Neural cell (in vitro differentiated cells): ENCODE measurements at regions not wholly inside any gene's neighbourhood (a gene's known extent, or its start where the extent isn't known, plus 50 kb on each side); places are given as distances from the start of the nearest gene placed in this dataset.

Source experiments
- H2AFZ ChIP-seq: fragments of 200-600, 300-800 bp; sonication (generic), shearing (Covaris generic); 2 replicates; pipeline ENCODE4 v1.6.0; 2014; ENCODE audit warnings: low read depth, mild to moderate bottlenecking, antibody characterized with exemption, low read length, moderate library complexity
- H3F3A ChIP-seq: fragments of 200-600 bp; shearing (Covaris generic); 2 replicates; pipeline ENCODE4 v1.6.1; 2016; ENCODE audit warnings: mild to moderate bottlenecking, moderate library complexity, mixed read lengths, antibody characterized with exemption, low read length; ENCODE audit not compliant: insufficient read depth, poor library complexity, severe bottlenecking
- H3K27ac ChIP-seq: fragments of 200-600, 300-800 bp; sonication (generic), shearing (Covaris generic); 2 replicates; pipeline ENCODE4 v1.5.1; 2014; ENCODE audit warnings: mild to moderate bottlenecking, low read length, moderate library complexity
- H3K27me3 ChIP-seq: fragments of 300-800, 200-600 bp; sonication (generic), shearing (Covaris generic); 2 replicates; pipeline ENCODE4 v1.6.0; 2014; ENCODE audit warnings: mild to moderate bottlenecking, low read depth, low read length, moderate library complexity; ENCODE audit not compliant: insufficient read depth
- H3K36me3 ChIP-seq: fragments of 300-800, 200-600 bp; sonication (generic), shearing (Covaris generic); 2 replicates; pipeline ENCODE4 v1.5.1; 2014; ENCODE audit warnings: mild to moderate bottlenecking, antibody characterized with exemption, low read length, moderate library complexity; ENCODE audit not compliant: insufficient read depth
- H3K4me2 ChIP-seq: fragments of 300-800, 200-600 bp; sonication (generic), shearing (Covaris generic); 2 replicates; pipeline ENCODE4 v1.6.0; 2014; ENCODE audit warnings: mild to moderate bottlenecking, low read length
- H3K4me3 ChIP-seq: fragments of 300-800, 200-600 bp; sonication (generic), shearing (Covaris generic); 2 replicates; pipeline ENCODE4 v1.5.1; 2014; ENCODE audit warnings: mild to moderate bottlenecking, low read length, moderate library complexity
- H3K79me2 ChIP-seq: fragments of 200-600 bp; shearing (Covaris generic); replicated peaks from 2 replicates; pipeline ENCODE4 v1.6.0; 2014; ENCODE audit warnings: mild to moderate bottlenecking, low read length, moderate library complexity; ENCODE audit not compliant: insufficient read depth
- H3K9ac ChIP-seq: fragments of 300-800, 200-600 bp; sonication (generic), shearing (Covaris generic); 2 replicates; pipeline ENCODE4 v1.6.1; 2016; ENCODE audit warnings: mild to moderate bottlenecking, low read length, mixed read lengths
- H3K9me2 ChIP-seq: fragments of 200-600 bp; shearing (Covaris generic); 2 replicates; pipeline ENCODE4 v1.6.1; 2016; ENCODE audit warnings: mild to moderate bottlenecking, low read length, mixed read lengths; ENCODE audit not compliant: insufficient read depth
- H3K9me3 ChIP-seq: fragments of 200-600, 300-800 bp; sonication (generic), shearing (Covaris generic); 2 replicates; pipeline ENCODE4 v1.6.1; 2016; ENCODE audit warnings: mild to moderate bottlenecking, mixed run types, low read length, moderate library complexity, mixed read lengths
- H4K20me1 ChIP-seq: fragments of 200-600 bp; shearing (Covaris generic); 2 replicates; pipeline ENCODE4 v1.6.1; 2016; ENCODE audit warnings: mild to moderate bottlenecking, mixed run types; ENCODE audit not compliant: insufficient read depth
- EP300 ChIP-seq: fragments of 450-650 bp; conservative IDR thresholded peaks from 2 replicates; pipeline ENCODE4 v1.6.1; 2014; ENCODE audit warnings: antibody characterized with exemption, mild to moderate bottlenecking, moderate library complexity; ENCODE audit not compliant: poor library complexity, severe bottlenecking
- EZH2 ChIP-seq: fragments of 200-600, 300-800 bp; shearing (Covaris generic), sonication (generic); IDR thresholded peaks from 2 replicates; pipeline ENCODE4 v1.6.1; 2014; ENCODE audit warnings: antibody characterized with exemption, low read length, borderline replicate concordance, mild to moderate bottlenecking; ENCODE audit not compliant: insufficient read depth, poor library complexity, severe bottlenecking
- MXI1 ChIP-seq: fragments of 450-650 bp; conservative IDR thresholded peaks from 2 replicates; pipeline ENCODE4 v1.6.1; 2014; ENCODE audit warnings: antibody characterized with exemption, mild to moderate bottlenecking; ENCODE audit not compliant: poor library complexity, severe bottlenecking
- POLR2AphosphoS5 ChIP-seq: IDR thresholded peaks from 2 replicates; pipeline ENCODE4 v1.6.1; 2012
- RAD21 ChIP-seq: fragments of 450-650 bp; conservative IDR thresholded peaks from 2 replicates; pipeline ENCODE4 v1.6.1; 2014; ENCODE audit warnings: antibody characterized with exemption, mild to moderate bottlenecking, moderate library complexity
- SMC3 ChIP-seq: fragments of 450-650 bp; conservative IDR thresholded peaks from 2 replicates; pipeline ENCODE4 v1.6.1; 2014; ENCODE audit warnings: antibody characterized with exemption, mild to moderate bottlenecking, moderate library complexity; ENCODE audit not compliant: poor library complexity
- TAF1 ChIP-seq: IDR thresholded peaks from 2 replicates; pipeline ENCODE4 v1.6.1; 2012; ENCODE audit warnings: low read depth
- TF ChIP-seq, protein P1 (sequence below): fragments of 450-650 bp; IDR thresholded peaks from 2 replicates; pipeline ENCODE4 v1.5.1; 2014; ENCODE audit warnings: antibody characterized with exemption, mild to moderate bottlenecking, moderate library complexity; ENCODE audit not compliant: poor library complexity, severe bottlenecking
- TF ChIP-seq, protein P2 (sequence below): IDR thresholded peaks from 2 replicates; pipeline ENCODE4 v1.6.1; 2012; ENCODE audit warnings: borderline replicate concordance

GRCh38 chr4:166577639-166578038 is 656.7 kb downstream of the SPOCK3 start:
- Histone ChIP-seq H3F3A (no peaks in the 10 kb centered on the region), H3K9me2 (no peaks in the 10 kb centered on the region), H4K20me1 (no peaks in the 10 kb centered on the region), H3K79me2 (no peaks in the 10 kb centered on the region), H2AFZ (no peak overlapping the region), H3K9ac (no peak overlapping the region), H3K4me3 (no peak overlapping the region), H3K27ac (no peak overlapping the region), H3K27me3 (no peaks in the 10 kb centered on the region), H3K36me3 (no peaks in the 10 kb centered on the region), H3K4me2 (no peak overlapping the region), H3K9me3 (no peaks in the 10 kb centered on the region)
- no peak for TF ChIP-seq EP300
- TF ChIP-seq, protein P1, sequence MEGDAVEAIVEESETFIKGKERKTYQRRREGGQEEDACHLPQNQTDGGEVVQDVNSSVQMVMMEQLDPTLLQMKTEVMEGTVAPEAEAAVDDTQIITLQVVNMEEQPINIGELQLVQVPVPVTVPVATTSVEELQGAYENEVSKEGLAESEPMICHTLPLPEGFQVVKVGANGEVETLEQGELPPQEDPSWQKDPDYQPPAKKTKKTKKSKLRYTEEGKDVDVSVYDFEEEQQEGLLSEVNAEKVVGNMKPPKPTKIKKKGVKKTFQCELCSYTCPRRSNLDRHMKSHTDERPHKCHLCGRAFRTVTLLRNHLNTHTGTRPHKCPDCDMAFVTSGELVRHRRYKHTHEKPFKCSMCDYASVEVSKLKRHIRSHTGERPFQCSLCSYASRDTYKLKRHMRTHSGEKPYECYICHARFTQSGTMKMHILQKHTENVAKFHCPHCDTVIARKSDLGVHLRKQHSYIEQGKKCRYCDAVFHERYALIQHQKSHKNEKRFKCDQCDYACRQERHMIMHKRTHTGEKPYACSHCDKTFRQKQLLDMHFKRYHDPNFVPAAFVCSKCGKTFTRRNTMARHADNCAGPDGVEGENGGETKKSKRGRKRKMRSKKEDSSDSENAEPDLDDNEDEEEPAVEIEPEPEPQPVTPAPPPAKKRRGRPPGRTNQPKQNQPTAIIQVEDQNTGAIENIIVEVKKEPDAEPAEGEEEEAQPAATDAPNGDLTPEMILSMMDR = no peak

DNA sequence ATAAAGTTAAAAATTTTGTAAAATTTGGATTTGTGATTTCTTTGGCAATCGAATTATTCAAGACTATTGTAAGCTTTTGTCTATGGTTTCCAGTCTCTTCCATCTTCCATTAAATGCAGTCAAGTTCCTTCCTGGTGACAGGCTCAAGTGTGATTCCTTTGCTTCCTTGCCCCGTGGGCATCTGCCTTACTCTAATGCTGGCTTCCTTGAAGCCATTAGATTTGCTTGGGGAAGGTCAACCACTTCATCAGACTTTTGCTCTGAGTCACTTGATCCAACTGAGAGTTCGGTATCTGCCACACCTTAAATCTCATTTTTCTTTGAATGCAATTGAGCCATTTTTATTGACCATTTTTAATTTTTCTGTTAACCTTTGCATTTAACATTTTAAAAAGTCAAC is 648.8 kb downstream of the SPOCK3 start:
- H3K9me2 ChIP-seq = no peaks in the 10 kb centered on the region
- no peaks in the 10 kb centered on the region for H3K79me2 ChIP-seq
- no peaks in the 10 kb centered on the region for H3F3A ChIP-seq
- no peak overlapping the region for H3K4me3 ChIP-seq
- H3K27ac ChIP-seq = no peak overlapping the region
- H2AFZ ChIP-seq = no peak overlapping the region
- H4K20me1 ChIP-seq = no peaks in the 10 kb centered on the region
- H3K4me2 ChIP-seq = no peak overlapping the region
- H3K9me3 ChIP-seq = no peaks in the 10 kb centered on the region
- TF ChIP-seq MXI1 (no peak), SMC3 (no peak), TAF1 (no peak), EZH2 (no peak), POLR2AphosphoS5 (no peak), RAD21 (no peak)
- TF ChIP-seq, protein P1 = no peak
- TF ChIP-seq, protein P2, sequence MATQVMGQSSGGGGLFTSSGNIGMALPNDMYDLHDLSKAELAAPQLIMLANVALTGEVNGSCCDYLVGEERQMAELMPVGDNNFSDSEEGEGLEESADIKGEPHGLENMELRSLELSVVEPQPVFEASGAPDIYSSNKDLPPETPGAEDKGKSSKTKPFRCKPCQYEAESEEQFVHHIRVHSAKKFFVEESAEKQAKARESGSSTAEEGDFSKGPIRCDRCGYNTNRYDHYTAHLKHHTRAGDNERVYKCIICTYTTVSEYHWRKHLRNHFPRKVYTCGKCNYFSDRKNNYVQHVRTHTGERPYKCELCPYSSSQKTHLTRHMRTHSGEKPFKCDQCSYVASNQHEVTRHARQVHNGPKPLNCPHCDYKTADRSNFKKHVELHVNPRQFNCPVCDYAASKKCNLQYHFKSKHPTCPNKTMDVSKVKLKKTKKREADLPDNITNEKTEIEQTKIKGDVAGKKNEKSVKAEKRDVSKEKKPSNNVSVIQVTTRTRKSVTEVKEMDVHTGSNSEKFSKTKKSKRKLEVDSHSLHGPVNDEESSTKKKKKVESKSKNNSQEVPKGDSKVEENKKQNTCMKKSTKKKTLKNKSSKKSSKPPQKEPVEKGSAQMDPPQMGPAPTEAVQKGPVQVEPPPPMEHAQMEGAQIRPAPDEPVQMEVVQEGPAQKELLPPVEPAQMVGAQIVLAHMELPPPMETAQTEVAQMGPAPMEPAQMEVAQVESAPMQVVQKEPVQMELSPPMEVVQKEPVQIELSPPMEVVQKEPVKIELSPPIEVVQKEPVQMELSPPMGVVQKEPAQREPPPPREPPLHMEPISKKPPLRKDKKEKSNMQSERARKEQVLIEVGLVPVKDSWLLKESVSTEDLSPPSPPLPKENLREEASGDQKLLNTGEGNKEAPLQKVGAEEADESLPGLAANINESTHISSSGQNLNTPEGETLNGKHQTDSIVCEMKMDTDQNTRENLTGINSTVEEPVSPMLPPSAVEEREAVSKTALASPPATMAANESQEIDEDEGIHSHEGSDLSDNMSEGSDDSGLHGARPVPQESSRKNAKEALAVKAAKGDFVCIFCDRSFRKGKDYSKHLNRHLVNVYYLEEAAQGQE = no peak
- H3K9ac ChIP-seq = no peak overlapping the region
- no peaks in the 10 kb centered on the region for H3K36me3 ChIP-seq
- no peaks in the 10 kb centered on the region for H3K27me3 ChIP-seq
